Suprapubic skin (tissue), 4 donors: ENCODE measurements at regions not wholly inside any gene's neighbourhood (a gene's known extent, or its start where the extent isn't known, plus 50 kb on each side); places are given as distances from the start of the nearest gene placed in this dataset.

Source experiments
- DNase-seq, 2 donors: peaks; one replicate each; pipeline ENCODE4 v3.0.0-alpha.2; 2019; ENCODE audit warnings: low spot score in 2 of 2
- H3K27ac ChIP-seq: fragments of 200-600 bp; sonication (generic); one replicate; pipeline ENCODE4 v1.5.1; 2019
- H3K27me3 ChIP-seq: fragments of 200-600 bp; sonication (generic); one replicate; pipeline ENCODE4 v1.5.1; 2019
- H3K36me3 ChIP-seq: fragments of 200-600 bp; sonication (generic); one replicate; pipeline ENCODE4 v1.5.1; 2019
- H3K4me1 ChIP-seq: fragments of 200-600 bp; sonication (generic); one replicate; pipeline ENCODE4 v1.5.1; 2019
- H3K4me3 ChIP-seq: fragments of 200-600 bp; sonication (generic); one replicate; pipeline ENCODE4 v1.5.1; 2019; ENCODE audit warnings: mild to moderate bottlenecking
- H3K9me3 ChIP-seq: fragments of 200-600 bp; sonication (generic); one replicate; pipeline ENCODE4 v1.5.1; 2019
- EP300 ChIP-seq: sonication (generic); formaldehyde crosslinking; IDR thresholded peaks from one replicate; pipeline ENCODE4 v1.6.1; 2017; ENCODE audit warnings: antibody characterized with exemption
- POLR2A ChIP-seq, 2 donors: fragments of 450-650 bp; IDR thresholded peaks; one replicate each; pipeline ENCODE4 v1.6.1; 2017; ENCODE audit warnings: antibody characterized with exemption in 2 of 2, mild to moderate bottlenecking in 2 of 2, moderate library complexity in 2 of 2
- POLR2AphosphoS5 ChIP-seq, 3 donors: sonication (generic); formaldehyde crosslinking; IDR thresholded peaks; one replicate each; pipeline ENCODE4 v1.6.1; 2017; ENCODE audit warnings: antibody characterized with exemption in 3 of 3
- WGBS: methylation state at CpG from one replicate; pipeline ENCODE4 v1.1.5; 2018; 5-methylcytosine and 5-hydroxymethylcytosine counted together
- TF ChIP-seq, protein P1 (sequence below), 2 donors: fragments of 200-600 bp in 1 of 2; fragments of 450-650 bp in 1 of 2; sonication (generic) in 1 of 2; IDR thresholded peaks; one replicate each; pipeline ENCODE4 v1.5.1; 2016 to 2019; ENCODE audit warnings: antibody characterized with exemption in 2 of 2, mild to moderate bottlenecking in 1 of 2, moderate library complexity in 1 of 2

DNA sequence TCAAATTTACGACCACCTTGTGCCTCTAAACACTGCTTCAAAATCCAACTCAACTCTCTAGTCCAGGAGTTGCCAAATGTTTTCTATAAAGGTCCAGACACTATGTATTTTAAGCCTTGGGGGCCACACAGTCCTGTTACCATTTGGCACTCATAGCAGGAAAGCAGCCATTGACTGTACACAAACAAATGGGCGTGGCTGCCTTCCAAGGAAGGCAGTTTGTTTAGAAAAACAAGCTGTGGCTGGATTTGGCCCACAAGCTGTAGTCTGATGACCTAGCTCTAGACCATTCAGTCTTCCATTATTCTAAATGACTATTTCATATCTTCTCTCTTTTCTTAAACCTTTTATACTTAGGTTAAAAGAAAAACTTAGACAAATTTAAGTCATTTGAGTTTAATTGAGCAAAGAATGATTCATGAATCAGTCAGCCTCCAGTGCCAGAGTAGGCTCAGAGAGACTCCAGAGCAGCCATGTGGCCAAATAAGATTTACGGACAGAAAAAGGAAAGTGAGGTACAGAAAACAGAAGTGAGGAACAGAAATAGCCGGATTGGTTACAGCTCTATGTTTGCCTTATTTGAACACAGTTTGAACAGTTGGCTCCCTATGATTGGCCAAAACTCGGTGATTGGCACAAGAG is 825.8 kb upstream of the LCORL start:
- no peak overlapping the region for H3K4me3 ChIP-seq
- no peak for DNase-seq
- WGBS: 73% methylated on average over 5 of the region's 5 CpGs

DNA sequence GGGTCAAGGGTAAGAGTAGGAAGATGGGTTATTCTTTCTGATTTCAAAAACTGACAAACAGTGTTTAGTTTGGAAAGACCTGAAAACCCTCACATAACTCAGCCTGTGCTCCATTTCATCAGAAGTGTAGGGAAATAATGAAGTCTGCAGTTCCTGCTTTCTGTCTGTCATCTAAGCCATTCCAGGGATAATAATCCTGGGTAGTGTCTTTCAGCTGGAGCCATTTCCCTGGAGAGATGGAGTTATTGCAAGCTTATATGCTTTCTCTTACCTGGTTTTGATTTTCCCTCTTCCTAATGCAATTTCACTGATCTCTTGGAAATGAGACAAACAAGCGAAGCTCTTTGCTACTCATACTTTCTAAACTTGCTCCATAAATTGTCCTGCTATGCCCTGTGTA is 824.8 kb upstream of the LCORL start:
- Histone ChIP-seq H3K36me3 (no peaks in the 10 kb centered on the region), H3K4me3 (no peak overlapping the region), H3K9me3 (peaks cover 10% of the 10 kb centered on the region), H3K27ac (no peak overlapping the region), H3K4me1 (no peaks in the 10 kb centered on the region), H3K27me3 (no peaks in the 10 kb centered on the region)
- WGBS: 83% methylated on average over 1 of the region's 1 CpG
- TF ChIP-seq POLR2A (IDR thresholded peaks at IDR 0.05): no peak
- TF ChIP-seq EP300: no peak
- TF ChIP-seq POLR2AphosphoS5 (IDR thresholded peaks at IDR 0.05): no peak
- TF ChIP-seq, protein P1, sequence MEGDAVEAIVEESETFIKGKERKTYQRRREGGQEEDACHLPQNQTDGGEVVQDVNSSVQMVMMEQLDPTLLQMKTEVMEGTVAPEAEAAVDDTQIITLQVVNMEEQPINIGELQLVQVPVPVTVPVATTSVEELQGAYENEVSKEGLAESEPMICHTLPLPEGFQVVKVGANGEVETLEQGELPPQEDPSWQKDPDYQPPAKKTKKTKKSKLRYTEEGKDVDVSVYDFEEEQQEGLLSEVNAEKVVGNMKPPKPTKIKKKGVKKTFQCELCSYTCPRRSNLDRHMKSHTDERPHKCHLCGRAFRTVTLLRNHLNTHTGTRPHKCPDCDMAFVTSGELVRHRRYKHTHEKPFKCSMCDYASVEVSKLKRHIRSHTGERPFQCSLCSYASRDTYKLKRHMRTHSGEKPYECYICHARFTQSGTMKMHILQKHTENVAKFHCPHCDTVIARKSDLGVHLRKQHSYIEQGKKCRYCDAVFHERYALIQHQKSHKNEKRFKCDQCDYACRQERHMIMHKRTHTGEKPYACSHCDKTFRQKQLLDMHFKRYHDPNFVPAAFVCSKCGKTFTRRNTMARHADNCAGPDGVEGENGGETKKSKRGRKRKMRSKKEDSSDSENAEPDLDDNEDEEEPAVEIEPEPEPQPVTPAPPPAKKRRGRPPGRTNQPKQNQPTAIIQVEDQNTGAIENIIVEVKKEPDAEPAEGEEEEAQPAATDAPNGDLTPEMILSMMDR (IDR thresholded peaks at IDR 0.05): no peak
- no peak for DNase-seq

More for the DNA sequence above, 825.8 kb upstream of the LCORL start:
- H3K4me1 ChIP-seq: no peaks in the 10 kb centered on the region
- no peak overlapping the region for H3K27ac ChIP-seq
- no peaks in the 10 kb centered on the region for H3K36me3 ChIP-seq
- peaks cover 8% of the 10 kb centered on the region for H3K9me3 ChIP-seq
- H3K27me3 ChIP-seq: no peaks in the 10 kb centered on the region
- TF ChIP-seq EP300 (no peak), POLR2A (IDR thresholded peaks at IDR 0.05) (no peak), POLR2AphosphoS5 (IDR thresholded peaks at IDR 0.05) (no peak)
- TF ChIP-seq, protein P1 (IDR thresholded peaks at IDR 0.05): no peak

DNA sequence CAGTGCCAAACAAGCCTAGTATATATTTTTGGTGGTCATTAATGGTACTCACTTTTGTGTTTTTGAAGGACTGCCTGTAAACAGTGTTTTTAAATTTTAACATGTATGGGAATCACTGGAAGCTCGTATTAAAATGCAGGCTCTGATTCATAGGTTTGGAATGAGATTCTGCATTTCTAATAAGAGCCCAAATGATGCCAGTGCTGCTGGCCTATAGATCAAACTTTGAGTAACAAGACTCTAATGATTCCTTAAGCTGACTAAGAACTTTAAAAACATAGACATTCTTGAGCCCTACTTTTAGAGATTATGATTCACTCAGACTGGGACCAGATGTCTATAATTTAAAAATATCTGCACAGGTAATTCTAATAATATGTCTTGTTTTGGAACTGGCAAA is 823.2 kb upstream of the LCORL start:
- no peaks in the 10 kb centered on the region for H3K36me3 ChIP-seq
- DNase-seq: no peak
- 41% methylated on average over 1 of the region's 1 CpG for WGBS
- TF ChIP-seq POLR2A (IDR thresholded peaks at IDR 0.05): no peak
- TF ChIP-seq, protein P1 (IDR thresholded peaks at IDR 0.05): no peak
- TF ChIP-seq POLR2AphosphoS5 (IDR thresholded peaks at IDR 0.05): no peak
- no peak for TF ChIP-seq EP300
- no peaks in the 10 kb centered on the region for H3K27me3 ChIP-seq
- H3K4me1 ChIP-seq: no peaks in the 10 kb centered on the region
- no peak overlapping the region for H3K4me3 ChIP-seq
- H3K27ac ChIP-seq: no peak overlapping the region
- H3K9me3 ChIP-seq: peaks cover 10% of the 10 kb centered on the region

DNA sequence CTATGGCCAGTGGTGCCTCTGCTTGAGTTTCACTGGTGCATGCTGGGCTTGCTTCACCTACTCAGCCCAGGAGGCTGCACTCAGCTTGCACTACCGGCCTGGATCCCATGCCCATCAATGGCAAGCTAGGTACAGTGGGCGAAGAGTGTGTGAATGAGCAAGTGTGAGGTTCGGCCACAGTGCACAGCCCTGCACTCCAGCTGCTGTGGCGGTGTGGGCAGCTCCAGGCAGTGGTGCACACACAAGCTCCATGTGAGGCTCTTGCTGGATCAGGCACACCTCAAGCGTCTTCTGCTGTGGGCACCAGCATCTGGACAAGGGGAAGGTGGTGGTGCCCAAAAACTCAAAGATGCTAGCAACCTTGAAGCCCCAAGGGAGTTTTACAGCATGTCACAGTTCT is 820.9 kb upstream of the LCORL start:
- Histone ChIP-seq H3K27ac (no peak overlapping the region), H3K9me3 (peaks cover 10% of the 10 kb centered on the region), H3K4me1 (no peaks in the 10 kb centered on the region), H3K4me3 (no peak overlapping the region), H3K36me3 (no peaks in the 10 kb centered on the region), H3K27me3 (no peaks in the 10 kb centered on the region)
- TF ChIP-seq POLR2AphosphoS5 (IDR thresholded peaks at IDR 0.05) (no peak), EP300 (no peak), POLR2A (IDR thresholded peaks at IDR 0.05) (no peak)
- TF ChIP-seq, protein P1 (IDR thresholded peaks at IDR 0.05): no peak
- DNase-seq: no peak
- 88% methylated on average over 5 of the region's 5 CpGs for WGBS

DNA sequence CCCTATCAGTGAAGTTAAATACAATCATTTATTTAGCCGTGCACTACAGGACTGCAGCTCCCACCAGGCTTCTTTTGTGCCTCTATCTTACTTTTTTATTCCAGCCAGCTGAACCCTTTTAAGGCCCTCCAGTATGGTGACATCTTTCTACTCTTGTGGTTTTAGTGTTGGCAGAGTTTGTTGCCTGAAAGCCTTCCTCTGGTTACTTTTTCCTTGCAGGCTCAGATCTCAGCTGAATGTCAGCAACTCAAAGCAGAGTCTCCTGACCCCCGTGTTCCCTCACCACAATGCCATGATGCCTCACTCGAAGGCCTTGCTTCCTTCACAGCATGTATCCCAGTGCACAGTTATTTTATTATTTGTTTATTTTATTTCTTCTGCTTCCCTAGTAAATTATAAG is 818.9 kb upstream of the LCORL start:
- Histone ChIP-seq H3K27me3 (no peaks in the 10 kb centered on the region), H3K27ac (no peak overlapping the region), H3K4me1 (no peaks in the 10 kb centered on the region), H3K4me3 (no peak overlapping the region), H3K36me3 (no peaks in the 10 kb centered on the region), H3K9me3 (peaks cover 10% of the 10 kb centered on the region)
- DNase-seq: no peak
- WGBS: 80% methylated on average over 3 of the region's 3 CpGs
- TF ChIP-seq POLR2AphosphoS5 (IDR thresholded peaks at IDR 0.05): no peak
- TF ChIP-seq, protein P1 (IDR thresholded peaks at IDR 0.05): no peak
- no peak for TF ChIP-seq EP300
- TF ChIP-seq POLR2A (IDR thresholded peaks at IDR 0.05): no peak
